Upper lobe of right lung (tissue), 1 donor: ENCODE measurements at regions not wholly inside any gene's neighbourhood (a gene's known extent, or its start where the extent isn't known, plus 50 kb on each side); places are given as distances from the start of the nearest gene placed in this dataset.

ENCODE experiments used
- ATAC-seq: fragments of 200-7000 bp; cut with Tn5 transposase; one replicate; pipeline ENCODE4 v1.9.1; 2020; ENCODE audit warnings: mild to moderate bottlenecking, moderate library complexity
- DNase-seq: peaks from one replicate; pipeline ENCODE4 v3.0.0-alpha.2; 2020
- H3K27ac ChIP-seq: fragments of 200-600 bp; one replicate; pipeline ENCODE4 v1.8.0; 2022
- H3K27me3 ChIP-seq: fragments of 200-600 bp; one replicate; pipeline ENCODE4 v1.8.0; 2022; ENCODE audit warnings: mild to moderate bottlenecking
- H3K36me3 ChIP-seq: fragments of 200-600 bp; one replicate; pipeline ENCODE4 v1.8.0; 2022
- H3K4me1 ChIP-seq: fragments of 200-600 bp; one replicate; pipeline ENCODE4 v1.8.0; 2022
- H3K4me3 ChIP-seq: fragments of 200-600 bp; one replicate; pipeline ENCODE4 v1.8.0; 2022; ENCODE audit warnings: mild to moderate bottlenecking
- H3K9me3 ChIP-seq: fragments of 200-600 bp; one replicate; pipeline ENCODE4 v1.8.0; 2022
- intact Hi-C: fragments of 100-400 bp; cut with DNase I; formaldehyde crosslinking; loops from one replicate; pipeline ENCODE4 v1.11.0; 2022
- TF ChIP-seq, protein P1 (sequence below): fragments of 200-600 bp; IDR thresholded peaks from one replicate; pipeline ENCODE4 v1.8.0; 2022; ENCODE audit warnings: antibody characterized with exemption
- donor health status: DM: no; HTN: yes; CAD: no; lungs with severe emphysema.

- ATAC-seq (no peak), DNase-seq (no peak)
- no peaks in the 10 kb centered on the region for H3K4me1 ChIP-seq
- H3K27me3 ChIP-seq, result no peaks in the 10 kb centered on the region
- intact Hi-C loops, result no loop called here
- no peak overlapping the region for H3K4me3 ChIP-seq
- H3K9me3 ChIP-seq, result no peaks in the 10 kb centered on the region
- TF ChIP-seq, protein P1, sequence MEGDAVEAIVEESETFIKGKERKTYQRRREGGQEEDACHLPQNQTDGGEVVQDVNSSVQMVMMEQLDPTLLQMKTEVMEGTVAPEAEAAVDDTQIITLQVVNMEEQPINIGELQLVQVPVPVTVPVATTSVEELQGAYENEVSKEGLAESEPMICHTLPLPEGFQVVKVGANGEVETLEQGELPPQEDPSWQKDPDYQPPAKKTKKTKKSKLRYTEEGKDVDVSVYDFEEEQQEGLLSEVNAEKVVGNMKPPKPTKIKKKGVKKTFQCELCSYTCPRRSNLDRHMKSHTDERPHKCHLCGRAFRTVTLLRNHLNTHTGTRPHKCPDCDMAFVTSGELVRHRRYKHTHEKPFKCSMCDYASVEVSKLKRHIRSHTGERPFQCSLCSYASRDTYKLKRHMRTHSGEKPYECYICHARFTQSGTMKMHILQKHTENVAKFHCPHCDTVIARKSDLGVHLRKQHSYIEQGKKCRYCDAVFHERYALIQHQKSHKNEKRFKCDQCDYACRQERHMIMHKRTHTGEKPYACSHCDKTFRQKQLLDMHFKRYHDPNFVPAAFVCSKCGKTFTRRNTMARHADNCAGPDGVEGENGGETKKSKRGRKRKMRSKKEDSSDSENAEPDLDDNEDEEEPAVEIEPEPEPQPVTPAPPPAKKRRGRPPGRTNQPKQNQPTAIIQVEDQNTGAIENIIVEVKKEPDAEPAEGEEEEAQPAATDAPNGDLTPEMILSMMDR, result no peak
- H3K27ac ChIP-seq, result no peak overlapping the region
- no peaks in the 10 kb centered on the region for H3K36me3 ChIP-seq
Measured at GRCh38 chrY:15775880-15776279, 1251.6 kb downstream of the NLGN4Y start.

- Histone ChIP-seq H3K9me3 (no peaks in the 10 kb centered on the region), H3K4me3 (no peak overlapping the region), H3K36me3 (no peaks in the 10 kb centered on the region), H3K27me3 (no peaks in the 10 kb centered on the region), H3K27ac (no peak overlapping the region), H3K4me1 (no peaks in the 10 kb centered on the region)
- DNase-seq, result no peak
- no peak for ATAC-seq
- TF ChIP-seq, protein P1, result no peak
- intact Hi-C loops, result no loop called here
Measured at GRCh38 chrY:15779891-15780290, 1255.6 kb downstream of the NLGN4Y start.

DNA sequence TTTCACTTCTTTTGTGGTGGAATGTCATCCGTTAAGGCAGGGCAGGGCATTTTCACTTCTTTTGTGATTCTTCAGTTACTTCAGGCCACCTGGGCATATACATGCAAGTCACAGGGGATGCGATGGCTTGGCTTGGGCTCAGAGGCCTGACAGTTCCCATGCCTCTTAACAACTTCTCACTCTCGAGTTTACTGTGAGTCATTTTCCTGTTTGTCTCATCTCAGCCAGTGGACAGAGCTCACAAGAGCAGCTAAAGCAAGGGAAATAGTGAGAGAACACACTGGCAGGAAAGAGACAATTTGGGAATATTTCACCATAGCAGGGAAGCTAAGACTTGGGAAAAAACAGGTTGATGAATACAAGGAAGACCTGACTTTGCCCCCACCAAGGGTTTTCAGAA, 1275.7 kb downstream of the NLGN4Y start:
- TF ChIP-seq, protein P1, result no peak
- Histone ChIP-seq H3K27ac (no peak overlapping the region), H3K9me3 (no peaks in the 10 kb centered on the region), H3K27me3 (no peaks in the 10 kb centered on the region), H3K4me1 (no peaks in the 10 kb centered on the region), H3K36me3 (no peaks in the 10 kb centered on the region), H3K4me3 (no peak overlapping the region)
- intact Hi-C loops, result no loop called here
- no peak for ATAC-seq
- DNase-seq, result no peak

- H3K27me3 ChIP-seq, result no peaks in the 10 kb centered on the region
- ATAC-seq (no peak), DNase-seq (no peak)
- no peak overlapping the region for H3K27ac ChIP-seq
- no peak overlapping the region for H3K4me3 ChIP-seq
- H3K9me3 ChIP-seq, result no peaks in the 10 kb centered on the region
- intact Hi-C loops, result no loop called here
- TF ChIP-seq, protein P1, result no peak
- no peaks in the 10 kb centered on the region for H3K4me1 ChIP-seq
- no peaks in the 10 kb centered on the region for H3K36me3 ChIP-seq
Measured at GRCh38 chrY:15805985-15806384, 1281.7 kb downstream of the NLGN4Y start.

- Histone ChIP-seq H3K9me3 (no peaks in the 10 kb centered on the region), H3K27ac (no peak overlapping the region), H3K27me3 (no peaks in the 10 kb centered on the region), H3K4me3 (no peak overlapping the region), H3K4me1 (no peaks in the 10 kb centered on the region), H3K36me3 (no peaks in the 10 kb centered on the region)
- intact Hi-C loops, result no loop called here
- DNase-seq (no peak), ATAC-seq (no peak)
- TF ChIP-seq, protein P1, result no peak
Measured at GRCh38 chrY:15814241-15814640, 1289.9 kb downstream of the NLGN4Y start.
